Natural killer cell (primary cell): ENCODE measurements at regions not wholly inside any gene's neighbourhood (a gene's known extent, or its start where the extent isn't known, plus 50 kb on each side); places are given as distances from the start of the nearest gene placed in this dataset.

Source experiments
- ATAC-seq, 3 donors: fragments of 150-1000 bp in 2 of 3; fragments of 200-7000 bp in 1 of 3; cut with Tn5 transposase; 1 replicate in 1 of 3; 2 replicates in 2 of 3; pipeline ENCODE4 v1.10.0; 2021; ENCODE audit warnings: mild to moderate bottlenecking in 2 of 3, moderate library complexity in 2 of 3
- DNase-seq, 2 donors: peaks; one replicate each; pipeline versions ENCODE4 v3.0.0 to v3.0.0-alpha.2; 2013 to 2021; ENCODE audit warnings: mixed read lengths in 1 of 2
- H3K27ac ChIP-seq: one replicate; pipeline ENCODE4 v1.5.1; 2013; ENCODE audit warnings: mild to moderate bottlenecking, low read length
- H3K27me3 ChIP-seq: one replicate; pipeline ENCODE4 v1.6.1; 2013; ENCODE audit warnings: low read length; ENCODE audit not compliant: control insufficient read depth, insufficient read depth
- H3K36me3 ChIP-seq: one replicate; pipeline ENCODE4 v1.6.1; 2013; ENCODE audit warnings: low read length; ENCODE audit not compliant: control insufficient read depth, insufficient read depth
- H3K4me1 ChIP-seq: one replicate; pipeline ENCODE4 v1.6.1; 2013; ENCODE audit warnings: low read length; ENCODE audit not compliant: control insufficient read depth, insufficient read depth
- H3K4me3 ChIP-seq: one replicate; pipeline ENCODE4 v1.5.1; 2013; ENCODE audit warnings: low read length
- H3K9me3 ChIP-seq: one replicate; pipeline ENCODE4 v1.6.1; 2013; ENCODE audit warnings: low read length; ENCODE audit not compliant: control insufficient read depth, insufficient read depth
- H3K27ac Mint-ChIP-seq, 2 donors: one replicate each; pipeline ENCODE4 v1.8.0; 2022; ENCODE audit warnings: mild to moderate bottlenecking in 2 of 2, mixed read lengths in 2 of 2, moderate library complexity in 1 of 2
- H3K27me3 Mint-ChIP-seq, 2 donors: one replicate each; pipeline ENCODE4 v1.8.0; 2022; ENCODE audit warnings: low read depth in 2 of 2, mixed read lengths in 2 of 2
- H3K36me3 Mint-ChIP-seq: one replicate; pipeline ENCODE4 v1.8.0; 2022; ENCODE audit warnings: mixed read lengths
- H3K4me1 Mint-ChIP-seq, 2 donors: one replicate each; pipeline ENCODE4 v1.8.0; 2022; ENCODE audit warnings: mixed read lengths in 2 of 2
- H3K4me3 Mint-ChIP-seq: one replicate; pipeline ENCODE4 v1.8.0; 2022; ENCODE audit warnings: mild to moderate bottlenecking, moderate library complexity, mixed read lengths
- H3K9me3 Mint-ChIP-seq, 2 donors: one replicate each; pipeline ENCODE4 v1.8.0; 2022; ENCODE audit warnings: mixed read lengths in 2 of 2
- WGBS: methylation state at CpG from one replicate; pipeline ENCODE4 v1.1.7; 2013; ENCODE audit warnings: missing lambda C conversion rate; ENCODE audit not compliant: insufficient coverage; 5-methylcytosine and 5-hydroxymethylcytosine counted together
- intact Hi-C: fragments of 100-400 bp; cut with micrococcal nuclease; formaldehyde crosslinking; loops from one replicate; pipeline ENCODE4 v1.14.2; 2022
- TF ChIP-seq, protein P1 (sequence below): fragments of 200-600 bp; IDR thresholded peaks from one replicate; pipeline ENCODE4 v1.8.0; 2022; ENCODE audit warnings: antibody characterized with exemption

DNA sequence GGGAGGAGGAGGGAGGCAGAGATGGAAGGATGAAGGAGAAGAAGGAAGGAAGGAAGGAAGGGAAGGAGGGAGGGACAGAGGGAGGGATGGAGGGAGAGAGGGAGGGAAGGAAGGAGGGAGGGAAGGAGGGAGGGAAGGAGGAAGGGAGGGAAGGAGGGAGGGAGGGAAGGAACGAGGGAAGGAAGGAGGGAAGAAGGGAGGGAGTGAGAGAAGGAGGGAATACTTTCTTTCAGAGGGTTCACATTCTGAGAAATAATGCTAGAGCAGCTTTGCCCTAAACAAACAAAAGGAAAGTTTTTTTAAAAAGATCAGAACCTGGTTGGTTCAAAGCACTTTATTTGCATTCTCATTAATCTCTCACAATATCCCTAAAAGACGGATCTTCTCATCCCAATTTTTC is 96.1 kb upstream of the NXT1 start:
- TF ChIP-seq, protein P1, sequence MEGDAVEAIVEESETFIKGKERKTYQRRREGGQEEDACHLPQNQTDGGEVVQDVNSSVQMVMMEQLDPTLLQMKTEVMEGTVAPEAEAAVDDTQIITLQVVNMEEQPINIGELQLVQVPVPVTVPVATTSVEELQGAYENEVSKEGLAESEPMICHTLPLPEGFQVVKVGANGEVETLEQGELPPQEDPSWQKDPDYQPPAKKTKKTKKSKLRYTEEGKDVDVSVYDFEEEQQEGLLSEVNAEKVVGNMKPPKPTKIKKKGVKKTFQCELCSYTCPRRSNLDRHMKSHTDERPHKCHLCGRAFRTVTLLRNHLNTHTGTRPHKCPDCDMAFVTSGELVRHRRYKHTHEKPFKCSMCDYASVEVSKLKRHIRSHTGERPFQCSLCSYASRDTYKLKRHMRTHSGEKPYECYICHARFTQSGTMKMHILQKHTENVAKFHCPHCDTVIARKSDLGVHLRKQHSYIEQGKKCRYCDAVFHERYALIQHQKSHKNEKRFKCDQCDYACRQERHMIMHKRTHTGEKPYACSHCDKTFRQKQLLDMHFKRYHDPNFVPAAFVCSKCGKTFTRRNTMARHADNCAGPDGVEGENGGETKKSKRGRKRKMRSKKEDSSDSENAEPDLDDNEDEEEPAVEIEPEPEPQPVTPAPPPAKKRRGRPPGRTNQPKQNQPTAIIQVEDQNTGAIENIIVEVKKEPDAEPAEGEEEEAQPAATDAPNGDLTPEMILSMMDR: no peak
- H3K4me1 Mint-ChIP-seq: no peaks in the 10 kb centered on the region

DNA sequence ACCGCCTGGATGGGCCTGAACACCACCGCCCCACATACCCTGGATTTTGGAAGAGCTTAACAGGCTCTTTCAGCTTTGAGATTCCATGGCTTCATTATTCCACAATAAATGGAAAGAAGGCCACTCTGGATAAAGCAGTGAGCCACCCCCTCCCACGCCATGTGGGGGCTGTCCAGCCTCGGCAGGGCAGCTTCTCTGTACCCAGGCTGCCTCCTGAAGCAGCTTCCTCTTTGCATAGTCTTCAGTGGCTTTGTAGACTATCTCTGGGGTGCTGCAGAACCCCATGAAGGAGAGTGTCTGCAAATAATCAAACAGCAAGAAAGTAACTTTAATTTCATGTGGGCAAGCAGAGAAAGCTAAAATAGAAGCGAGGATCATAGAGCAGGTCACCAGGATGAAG is 96.6 kb upstream of the NXT1 start:
- Histone ChIP-seq H3K27me3 (no peaks in the 10 kb centered on the region), H3K4me1 (no peaks in the 10 kb centered on the region), H3K36me3 (no peaks in the 10 kb centered on the region), H3K9me3 (no peaks in the 10 kb centered on the region), H3K27ac (no peak overlapping the region), H3K4me3 (no peak overlapping the region)
- H3K27me3 Mint-ChIP-seq: peaks cover 8 to 17% of the 10 kb centered on the region in 2 donors
- H3K27ac Mint-ChIP-seq: no peak overlapping the region
- DNase-seq (no peak), ATAC-seq (no peak)
- 78% methylated on average over 5 of the region's 5 CpGs for WGBS
- TF ChIP-seq, protein P1: no peak
- no peaks in the 10 kb centered on the region for H3K36me3 Mint-ChIP-seq
- H3K4me1 Mint-ChIP-seq: no peaks in the 10 kb centered on the region
- intact Hi-C loops: no loop called here
- H3K4me3 Mint-ChIP-seq: no peak overlapping the region
- H3K9me3 Mint-ChIP-seq: no peaks in the 10 kb centered on the region

More for the DNA sequence above, 96.1 kb upstream of the NXT1 start:
- H3K9me3 ChIP-seq: no peaks in the 10 kb centered on the region
- Mint-ChIP-seq H3K27me3 (peaks cover 6 to 16% of the 10 kb centered on the region in 2 donors), H3K27ac (no peak overlapping the region), H3K36me3 (no peaks in the 10 kb centered on the region), H3K4me3 (no peak overlapping the region), H3K9me3 (no peaks in the 10 kb centered on the region)
- H3K4me1 ChIP-seq: no peaks in the 10 kb centered on the region
- no peaks in the 10 kb centered on the region for H3K27me3 ChIP-seq
- H3K27ac ChIP-seq: no peak overlapping the region
- ATAC-seq: no peak
- intact Hi-C loops: no loop called here
- 57% methylated on average over 2 of the region's 2 CpGs for WGBS
- H3K36me3 ChIP-seq: no peaks in the 10 kb centered on the region
- no peak for DNase-seq
- H3K4me3 ChIP-seq: no peak overlapping the region

GRCh38 chr20:23253524-23253923 is 97.1 kb upstream of the NXT1 start:
- 92% methylated on average over 1 of the region's 3 CpGs for WGBS
- intact Hi-C loops: no loop called here
- TF ChIP-seq, protein P1: no peak
- Mint-ChIP-seq H3K4me1 (no peaks in the 10 kb centered on the region), H3K9me3 (no peaks in the 10 kb centered on the region), H3K4me3 (no peak overlapping the region), H3K27ac (no peak overlapping the region), H3K27me3 (peaks cover 11 to 17% of the 10 kb centered on the region in 2 donors), H3K36me3 (no peaks in the 10 kb centered on the region)
- H3K27me3 ChIP-seq: no peaks in the 10 kb centered on the region
- H3K9me3 ChIP-seq: no peaks in the 10 kb centered on the region
- DNase-seq (no peak), ATAC-seq (no peak)
- H3K36me3 ChIP-seq: no peaks in the 10 kb centered on the region
- no peaks in the 10 kb centered on the region for H3K4me1 ChIP-seq
- H3K4me3 ChIP-seq: no peak overlapping the region
- H3K27ac ChIP-seq: no peak overlapping the region

GRCh38 chr20:23251779-23252178 is 98.8 kb upstream of the NXT1 start:
- Histone ChIP-seq H3K4me3 (no peak overlapping the region), H3K27ac (no peak overlapping the region), H3K4me1 (no peaks in the 10 kb centered on the region), H3K27me3 (no peaks in the 10 kb centered on the region), H3K36me3 (no peaks in the 10 kb centered on the region), H3K9me3 (no peaks in the 10 kb centered on the region)
- Mint-ChIP-seq H3K27ac (no peak overlapping the region), H3K4me3 (no peak overlapping the region), H3K27me3 (peaks cover 15 to 17% of the 10 kb centered on the region in 2 donors), H3K9me3 (no peaks in the 10 kb centered on the region), H3K4me1 (no peaks in the 10 kb centered on the region), H3K36me3 (no peaks in the 10 kb centered on the region)
- intact Hi-C loops: no loop called here
- DNase-seq: no peak
- ATAC-seq: no peak
- TF ChIP-seq, protein P1: no peak
- 81% methylated on average over 6 of the region's 6 CpGs for WGBS
